ENCODE measurements at regions not wholly inside any gene's neighbourhood (a gene's known extent, or its start where the extent isn't known, plus 50 kb on each side); places are given as distances from the start of the nearest gene placed in this dataset.

DNA sequence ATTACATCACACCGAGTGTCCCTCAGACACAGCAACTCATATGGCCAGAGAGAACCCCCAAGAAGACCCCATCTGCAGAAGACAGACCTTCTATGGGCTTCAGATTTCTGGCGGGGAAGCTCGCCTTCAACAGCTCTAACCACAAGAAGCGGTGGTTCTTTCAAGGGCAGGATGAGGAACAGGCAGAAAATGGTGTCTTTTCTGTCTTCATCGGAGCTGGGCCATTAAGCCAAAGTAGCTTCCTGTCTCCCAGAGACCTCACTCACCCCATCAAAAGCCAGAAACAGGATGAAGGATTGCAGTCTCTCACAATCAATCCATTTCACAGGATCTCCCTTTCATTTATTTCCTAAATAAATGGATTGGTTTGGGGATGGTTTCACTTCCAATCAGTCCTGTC, 149.1 kb downstream of the HERPUD2 start:
- no peak for TF ChIP-seq POLR2AphosphoS5 (IDR thresholded peaks at IDR 0.05; ENCODE audit: low read depth, low read length)
- TF ChIP-seq, protein P1, sequence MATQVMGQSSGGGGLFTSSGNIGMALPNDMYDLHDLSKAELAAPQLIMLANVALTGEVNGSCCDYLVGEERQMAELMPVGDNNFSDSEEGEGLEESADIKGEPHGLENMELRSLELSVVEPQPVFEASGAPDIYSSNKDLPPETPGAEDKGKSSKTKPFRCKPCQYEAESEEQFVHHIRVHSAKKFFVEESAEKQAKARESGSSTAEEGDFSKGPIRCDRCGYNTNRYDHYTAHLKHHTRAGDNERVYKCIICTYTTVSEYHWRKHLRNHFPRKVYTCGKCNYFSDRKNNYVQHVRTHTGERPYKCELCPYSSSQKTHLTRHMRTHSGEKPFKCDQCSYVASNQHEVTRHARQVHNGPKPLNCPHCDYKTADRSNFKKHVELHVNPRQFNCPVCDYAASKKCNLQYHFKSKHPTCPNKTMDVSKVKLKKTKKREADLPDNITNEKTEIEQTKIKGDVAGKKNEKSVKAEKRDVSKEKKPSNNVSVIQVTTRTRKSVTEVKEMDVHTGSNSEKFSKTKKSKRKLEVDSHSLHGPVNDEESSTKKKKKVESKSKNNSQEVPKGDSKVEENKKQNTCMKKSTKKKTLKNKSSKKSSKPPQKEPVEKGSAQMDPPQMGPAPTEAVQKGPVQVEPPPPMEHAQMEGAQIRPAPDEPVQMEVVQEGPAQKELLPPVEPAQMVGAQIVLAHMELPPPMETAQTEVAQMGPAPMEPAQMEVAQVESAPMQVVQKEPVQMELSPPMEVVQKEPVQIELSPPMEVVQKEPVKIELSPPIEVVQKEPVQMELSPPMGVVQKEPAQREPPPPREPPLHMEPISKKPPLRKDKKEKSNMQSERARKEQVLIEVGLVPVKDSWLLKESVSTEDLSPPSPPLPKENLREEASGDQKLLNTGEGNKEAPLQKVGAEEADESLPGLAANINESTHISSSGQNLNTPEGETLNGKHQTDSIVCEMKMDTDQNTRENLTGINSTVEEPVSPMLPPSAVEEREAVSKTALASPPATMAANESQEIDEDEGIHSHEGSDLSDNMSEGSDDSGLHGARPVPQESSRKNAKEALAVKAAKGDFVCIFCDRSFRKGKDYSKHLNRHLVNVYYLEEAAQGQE (IDR thresholded peaks at IDR 0.05; ENCODE audit: insufficient read depth in 1 of 2, low read depth in 2 of 2, low read length in 2 of 2), result no peak
- no peak for TF ChIP-seq SIN3A (IDR thresholded peaks at IDR 0.05; ENCODE audit: borderline replicate concordance, insufficient read depth, low read length)
- no peak for TF ChIP-seq FOXP2 (optimal IDR thresholded peaks at IDR 0.05; ENCODE audit: borderline replicate concordance, extremely low read depth, extremely low read length, insufficient read depth)
- TF ChIP-seq TAF1 (IDR thresholded peaks at IDR 0.05; ENCODE audit: borderline replicate concordance, insufficient read depth, low read length), result no peak

DNA sequence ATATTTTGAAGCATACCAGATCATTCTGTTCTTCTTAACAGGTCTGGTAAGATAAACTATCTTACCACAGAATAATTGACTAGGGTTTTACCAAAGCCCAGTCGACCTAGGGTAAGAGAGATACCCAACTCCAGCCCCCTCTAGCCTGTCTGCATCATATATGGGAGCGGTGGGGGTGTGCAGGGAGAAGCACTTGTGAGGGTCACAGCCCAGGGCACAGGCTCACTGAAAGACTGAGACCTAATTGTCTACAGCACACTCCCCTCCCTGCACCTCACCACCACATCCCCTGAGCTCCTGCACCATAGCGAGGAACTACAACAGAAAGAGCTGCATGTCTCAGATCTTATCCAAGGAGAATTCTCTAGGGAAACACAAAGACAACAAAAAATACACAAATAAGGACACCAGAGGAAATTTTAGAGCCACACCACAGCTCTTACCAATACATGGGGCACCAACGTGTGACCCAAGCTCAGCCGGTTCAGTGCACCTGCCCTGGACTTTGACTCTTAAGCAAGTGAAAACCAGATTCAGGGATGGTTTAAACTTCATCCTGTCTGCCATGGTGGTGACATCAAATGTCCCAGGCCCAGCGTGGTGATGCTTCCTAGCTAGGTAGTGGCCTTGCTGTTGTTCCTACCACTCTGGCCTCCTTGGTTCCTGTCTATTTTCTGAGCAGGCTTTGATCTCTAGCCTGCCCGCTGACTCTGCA, 150.8 kb downstream of the HERPUD2 start:
- TF ChIP-seq SIN3A (IDR thresholded peaks at IDR 0.05; ENCODE audit: borderline replicate concordance, insufficient read depth, low read length), result no peak
- TF ChIP-seq FOXP2 (optimal IDR thresholded peaks at IDR 0.05; ENCODE audit: borderline replicate concordance, extremely low read depth, extremely low read length, insufficient read depth), result no peak
- TF ChIP-seq, protein P1 (IDR thresholded peaks at IDR 0.05; ENCODE audit: insufficient read depth in 1 of 2, low read depth in 2 of 2, low read length in 2 of 2), result no peak

DNA sequence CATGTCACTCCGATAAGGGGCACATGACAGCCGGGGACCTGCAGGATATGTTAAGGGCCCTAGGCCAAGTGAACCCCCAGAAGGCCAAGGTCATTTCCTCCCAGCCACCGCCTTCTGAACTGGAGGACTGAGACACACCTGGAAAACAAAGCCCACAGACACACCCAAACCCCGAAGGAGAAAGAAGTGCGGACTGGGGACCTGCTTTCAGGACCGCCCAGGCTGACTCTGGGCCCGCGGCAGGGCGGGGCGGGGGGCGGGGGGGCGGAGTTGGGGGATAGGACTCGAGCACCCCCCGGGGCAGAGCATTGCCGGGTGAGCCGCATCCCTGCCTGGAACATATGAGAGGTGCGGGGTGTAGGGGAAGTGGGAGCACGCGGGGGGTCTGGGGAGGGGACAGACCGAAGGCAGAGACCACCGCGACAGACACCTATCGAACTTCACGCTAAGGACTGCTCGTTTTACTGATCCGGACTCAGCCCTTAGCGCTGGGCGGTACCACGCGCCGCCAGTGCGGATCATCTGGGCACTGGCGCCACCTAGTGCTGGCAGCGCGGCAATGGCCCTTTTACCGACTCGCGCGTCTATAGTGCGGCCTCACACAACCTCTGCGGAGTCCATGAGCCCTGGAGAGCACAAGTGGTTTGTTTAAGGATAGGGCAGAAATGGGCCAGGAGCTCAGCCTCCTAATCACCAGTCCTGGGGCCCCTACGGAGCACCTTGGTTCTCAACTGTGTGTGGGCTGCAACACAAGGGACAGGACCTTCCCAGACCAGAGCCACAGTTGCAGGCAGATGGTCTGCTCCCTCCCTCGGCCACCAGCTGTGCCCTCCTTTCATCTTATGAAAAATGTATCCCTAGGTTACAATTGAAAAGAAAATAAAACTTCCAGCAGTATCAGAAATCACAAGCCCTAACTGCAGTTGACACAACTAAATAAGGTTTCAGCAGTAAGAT, 157.6 kb downstream of the HERPUD2 start:
- TF ChIP-seq POLR2AphosphoS5 (IDR thresholded peaks at IDR 0.05; ENCODE audit: low read depth, low read length), result no peak
- TF ChIP-seq FOXP2 (optimal IDR thresholded peaks at IDR 0.05; ENCODE audit: borderline replicate concordance, extremely low read depth, extremely low read length, insufficient read depth), result peak; percentile 66

DNA sequence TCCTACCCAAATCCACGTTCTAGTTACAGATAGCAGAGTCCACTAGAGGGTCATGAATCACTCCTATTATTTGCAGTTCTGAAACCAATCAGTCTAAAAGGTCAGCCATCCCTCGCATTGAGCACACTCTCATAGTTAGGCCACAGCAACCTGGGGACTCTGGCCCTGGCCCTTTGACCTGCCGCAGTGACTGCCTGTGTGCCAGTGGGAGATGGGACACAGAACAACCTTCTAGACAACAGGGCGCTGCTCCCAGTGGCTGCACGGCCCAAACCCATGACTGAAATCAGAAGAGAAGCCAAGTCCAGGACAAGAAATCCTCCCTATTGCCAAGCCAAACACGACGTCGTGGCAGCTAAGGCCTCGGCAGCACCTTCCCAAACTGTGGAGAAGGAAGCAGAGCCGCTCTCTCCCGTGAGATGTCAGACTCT, 158.5 kb downstream of the HERPUD2 start:
- no peak for TF ChIP-seq POLR2AphosphoS5 (IDR thresholded peaks at IDR 0.05; ENCODE audit: low read depth, low read length)
- no peak for TF ChIP-seq SIN3A (IDR thresholded peaks at IDR 0.05; ENCODE audit: borderline replicate concordance, insufficient read depth, low read length)
- TF ChIP-seq FOXP2 (optimal IDR thresholded peaks at IDR 0.05; ENCODE audit: borderline replicate concordance, extremely low read depth, extremely low read length, insufficient read depth), result no peak
- TF ChIP-seq, protein P1 (IDR thresholded peaks at IDR 0.05; ENCODE audit: insufficient read depth in 1 of 2, low read depth in 2 of 2, low read length in 2 of 2), result no peak
- no peak for TF ChIP-seq TAF1 (IDR thresholded peaks at IDR 0.05; ENCODE audit: borderline replicate concordance, insufficient read depth, low read length)

DNA sequence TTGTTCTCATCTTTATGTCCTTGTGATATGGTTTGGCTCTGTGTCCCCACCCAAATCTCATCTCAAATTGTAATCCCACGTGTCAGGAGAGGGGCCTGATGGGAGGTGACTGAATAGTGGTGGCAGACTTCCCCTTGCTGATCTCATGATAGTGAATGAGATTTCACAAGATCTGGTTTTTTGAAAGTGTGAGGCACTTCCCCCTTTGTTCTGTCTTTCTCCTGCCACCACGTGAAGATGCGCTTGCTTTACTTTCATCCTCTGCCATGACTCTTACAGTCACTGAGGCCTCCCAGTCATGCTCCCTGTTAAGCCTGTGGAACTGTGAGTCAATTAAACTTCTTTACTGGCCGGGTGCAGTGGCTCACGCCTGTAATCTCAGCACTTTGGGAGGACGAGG, 161.0 kb downstream of the HERPUD2 start:
- no peak for TF ChIP-seq POLR2AphosphoS5 (IDR thresholded peaks at IDR 0.05; ENCODE audit: low read depth, low read length)
- TF ChIP-seq, protein P1 (IDR thresholded peaks at IDR 0.05; ENCODE audit: insufficient read depth in 1 of 2, low read depth in 2 of 2, low read length in 2 of 2), result no peak
- TF ChIP-seq FOXP2 (optimal IDR thresholded peaks at IDR 0.05; ENCODE audit: borderline replicate concordance, extremely low read depth, extremely low read length, insufficient read depth), result no peak
- TF ChIP-seq SIN3A (IDR thresholded peaks at IDR 0.05; ENCODE audit: borderline replicate concordance, insufficient read depth, low read length), result no peak
- TF ChIP-seq TAF1 (IDR thresholded peaks at IDR 0.05; ENCODE audit: borderline replicate concordance, insufficient read depth, low read length), result no peak
